ENCODE measurements at regions not wholly inside any gene's neighbourhood (a gene's known extent, or its start where the extent isn't known, plus 50 kb on each side); places are given as distances from the start of the nearest gene placed in this dataset.

DNA sequence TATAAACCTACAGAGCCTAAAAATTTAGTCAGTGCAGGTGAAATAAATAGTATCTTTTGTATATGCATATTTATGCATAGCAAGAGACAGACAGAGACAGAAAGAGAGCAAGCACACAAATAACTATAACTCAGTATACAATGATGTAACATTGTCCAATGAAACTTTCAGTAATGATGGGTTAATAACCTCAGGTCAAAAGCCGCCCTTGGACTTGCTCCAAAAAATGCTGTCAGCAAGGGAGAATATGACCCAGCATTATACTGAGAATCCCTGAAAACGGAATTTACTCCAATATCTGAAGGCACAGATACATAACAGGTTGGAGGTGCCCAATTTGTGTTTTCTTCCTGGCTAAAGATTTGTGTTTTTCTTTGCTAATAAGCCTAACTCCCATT is 590.6 kb upstream of the NOX3 start:
- Histone ChIP-seq H3K4me1 (ENCODE audit: insufficient read depth) (0 out of 2 replicates have a peak, but pooled peaks cover 5% of the 10 kb centered on the region), H3F3A (replicated peaks; ENCODE audit: low read depth) (no peaks in the 10 kb centered on the region), H3K27ac (ENCODE audit: low read depth) (no peak overlapping the region), H3K27me3 (ENCODE audit: insufficient read depth) (no peaks in the 10 kb centered on the region), H3K36me3 (ENCODE audit: insufficient read depth) (no peaks in the 10 kb centered on the region), H4K20me1 (replicated peaks; ENCODE audit: insufficient read depth) (no peaks in the 10 kb centered on the region), H3K79me2 (replicated peaks; ENCODE audit: insufficient read depth) (no peaks in the 10 kb centered on the region), H3K4me2 (no peak overlapping the region), H3K9me2 (ENCODE audit: insufficient read depth) (peaks cover 16% of the 10 kb centered on the region; the same call in 1 of the 2 replicates), H2AFZ (peak overlapping the region; percentile 86; the same call in 1 of the 2 replicates), H3K4me3 (no peak overlapping the region)
- Mint-ChIP-seq H3K27ac (no peak overlapping the region), H3K4me3 (no peak overlapping the region), H3K36me3 (ENCODE audit: low read depth) (no peaks in the 10 kb centered on the region), H3K4me1 (peaks cover 10% of the 10 kb centered on the region), H3K27me3 (ENCODE audit: insufficient read depth, low read depth, poor library complexity) (no peaks in the 10 kb centered on the region), H3K9me3 (peaks cover 9% of the 10 kb centered on the region)
- ATAC-seq (no peak), DNase-seq (ENCODE audit: low spot score) (no peak)
- TF ChIP-seq, protein P1, sequence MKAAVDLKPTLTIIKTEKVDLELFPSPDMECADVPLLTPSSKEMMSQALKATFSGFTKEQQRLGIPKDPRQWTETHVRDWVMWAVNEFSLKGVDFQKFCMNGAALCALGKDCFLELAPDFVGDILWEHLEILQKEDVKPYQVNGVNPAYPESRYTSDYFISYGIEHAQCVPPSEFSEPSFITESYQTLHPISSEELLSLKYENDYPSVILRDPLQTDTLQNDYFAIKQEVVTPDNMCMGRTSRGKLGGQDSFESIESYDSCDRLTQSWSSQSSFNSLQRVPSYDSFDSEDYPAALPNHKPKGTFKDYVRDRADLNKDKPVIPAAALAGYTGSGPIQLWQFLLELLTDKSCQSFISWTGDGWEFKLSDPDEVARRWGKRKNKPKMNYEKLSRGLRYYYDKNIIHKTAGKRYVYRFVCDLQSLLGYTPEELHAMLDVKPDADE (IDR thresholded peaks at IDR 0.05): no peak
- TF ChIP-seq STAT1 (IDR thresholded peaks at IDR 0.05; ENCODE audit: unreplicated experiment) (no peak), NANOG (IDR thresholded peaks at IDR 0.05; ENCODE audit: borderline replicate concordance) (no peak), REST (IDR thresholded peaks at IDR 0.05; ENCODE audit: unreplicated experiment) (no peak), ZNF331 (CRISPR knock-in tag; IDR thresholded peaks at IDR 0.05; ENCODE audit: low read depth) (no peak), EZH2phosphoT487 (IDR thresholded peaks at IDR 0.05; ENCODE audit: unreplicated experiment) (no peak), POLR2AphosphoS5 (IDR thresholded peaks at IDR 0.05; ENCODE audit: low read depth) (no peak), CREB1 (CRISPR knock-in tag; IDR thresholded peaks at IDR 0.05; ENCODE audit: low read depth) (no peak), CTCF (conservative IDR thresholded peaks at IDR 0.05; ENCODE audit: low read depth in 2 of 2) (no peak), ZNF114 (CRISPR knock-in tag; IDR thresholded peaks at IDR 0.05) (no peak), JUNB (IDR thresholded peaks at IDR 0.05; ENCODE audit: unreplicated experiment) (no peak), ZNF462 (CRISPR knock-in tag; IDR thresholded peaks at IDR 0.05) (no peak), EZH2 (IDR thresholded peaks at IDR 0.05; ENCODE audit: low read depth, unreplicated experiment) (no peak)

Measured in GM23338 (cell line).